ENCODE measurements at regions not wholly inside any gene's neighbourhood (a gene's known extent, or its start where the extent isn't known, plus 50 kb on each side); places are given as distances from the start of the nearest gene placed in this dataset.

- no peak for TF ChIP-seq CTCF (IDR thresholded peaks at IDR 0.05)
- H3K9me3 ChIP-seq (ENCODE audit: control insufficient read depth, low read length): no peaks in the 10 kb centered on the region
- no peak overlapping the region for H3K4me3 ChIP-seq (ENCODE audit: low read depth, low read length)
- no peaks in the 10 kb centered on the region for H3K36me3 ChIP-seq (ENCODE audit: control insufficient read depth, insufficient read depth, low read length)
- no peak overlapping the region for H2AFZ ChIP-seq
- no peaks in the 10 kb centered on the region for H3K27me3 ChIP-seq (ENCODE audit: control insufficient read depth, insufficient read depth, low read length)
- H3K4me1 ChIP-seq: no peaks in the 10 kb centered on the region
- H3K79me2 ChIP-seq: no peaks in the 10 kb centered on the region
- H3K27ac ChIP-seq: no peak overlapping the region
- H3K9ac ChIP-seq: no peak overlapping the region
- H3K4me2 ChIP-seq (ENCODE audit: low read length): no peak overlapping the region
Measured at GRCh38 chr3:106719077-106719476, 658.2 kb upstream of the CCDC54 start.

GRCh38 chr3:106719583-106719982 is 657.7 kb upstream of the CCDC54 start:
- no peak overlapping the region for H3K27ac ChIP-seq
- no peak overlapping the region for H3K9ac ChIP-seq
- H3K9me3 ChIP-seq (ENCODE audit: control insufficient read depth, low read length): no peaks in the 10 kb centered on the region
- no peaks in the 10 kb centered on the region for H3K36me3 ChIP-seq (ENCODE audit: control insufficient read depth, insufficient read depth, low read length)
- H2AFZ ChIP-seq: no peak overlapping the region
- H3K27me3 ChIP-seq (ENCODE audit: control insufficient read depth, insufficient read depth, low read length): no peaks in the 10 kb centered on the region
- H3K79me2 ChIP-seq: no peaks in the 10 kb centered on the region
- no peaks in the 10 kb centered on the region for H3K4me1 ChIP-seq
- TF ChIP-seq CTCF (IDR thresholded peaks at IDR 0.05): no peak
- H3K4me3 ChIP-seq (ENCODE audit: low read depth, low read length): no peak overlapping the region
- H3K4me2 ChIP-seq (ENCODE audit: low read length): no peak overlapping the region

- no peaks in the 10 kb centered on the region for H3K4me1 ChIP-seq
- no peak overlapping the region for H3K4me3 ChIP-seq (ENCODE audit: low read depth, low read length)
- H3K27me3 ChIP-seq (ENCODE audit: control insufficient read depth, insufficient read depth, low read length): no peaks in the 10 kb centered on the region
- H3K36me3 ChIP-seq (ENCODE audit: control insufficient read depth, insufficient read depth, low read length): no peaks in the 10 kb centered on the region
- H3K4me2 ChIP-seq (ENCODE audit: low read length): no peak overlapping the region
- no peak overlapping the region for H2AFZ ChIP-seq
- no peak overlapping the region for H3K27ac ChIP-seq
- TF ChIP-seq CTCF (IDR thresholded peaks at IDR 0.05): no peak
- no peaks in the 10 kb centered on the region for H3K9me3 ChIP-seq (ENCODE audit: control insufficient read depth, low read length)
- H3K9ac ChIP-seq: no peak overlapping the region
- no peaks in the 10 kb centered on the region for H3K79me2 ChIP-seq
Measured at GRCh38 chr3:106720510-106720909, 656.7 kb upstream of the CCDC54 start.

GRCh38 chr3:106725566-106725965 is 651.7 kb upstream of the CCDC54 start:
- no peak overlapping the region for H3K9ac ChIP-seq

More at GRCh38 chr3:106725566-106725965, 651.7 kb upstream of the CCDC54 start:
- TF ChIP-seq CTCF (IDR thresholded peaks at IDR 0.05): no peak
- Histone ChIP-seq H3K79me2 (no peaks in the 10 kb centered on the region), H3K4me3 (ENCODE audit: low read depth, low read length) (no peak overlapping the region), H3K27ac (no peak overlapping the region), H3K27me3 (ENCODE audit: control insufficient read depth, insufficient read depth, low read length) (no peaks in the 10 kb centered on the region), H3K4me1 (no peaks in the 10 kb centered on the region), H3K4me2 (ENCODE audit: low read length) (no peak overlapping the region), H3K36me3 (ENCODE audit: control insufficient read depth, insufficient read depth, low read length) (no peaks in the 10 kb centered on the region), H3K9me3 (ENCODE audit: control insufficient read depth, low read length) (no peaks in the 10 kb centered on the region), H2AFZ (no peak overlapping the region)

All from parathyroid adenoma (tissue), 2 donors.